ENCODE measurements at regions not wholly inside any gene's neighbourhood (a gene's known extent, or its start where the extent isn't known, plus 50 kb on each side); places are given as distances from the start of the nearest gene placed in this dataset.

DNA sequence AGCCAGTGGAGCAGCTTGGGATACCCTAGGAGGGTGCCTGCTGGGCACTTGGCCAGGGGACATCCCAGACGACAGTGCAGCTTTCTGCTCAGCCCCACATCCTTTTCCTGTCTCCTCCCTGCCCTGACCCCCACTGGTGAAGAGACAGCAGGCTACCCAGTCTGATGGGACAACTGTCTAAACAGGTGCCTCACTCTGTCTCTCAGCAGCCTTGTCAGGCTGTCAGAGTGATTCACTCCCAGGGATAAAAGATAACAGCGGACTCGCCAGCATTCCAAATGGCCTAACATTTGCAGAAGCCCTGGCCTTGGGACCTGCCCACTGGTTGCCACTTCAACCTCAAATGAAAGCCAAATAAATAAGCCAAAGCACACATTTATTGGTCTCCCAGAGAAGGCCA is 318.6 kb upstream of the PLET1 start:
- Histone ChIP-seq H3K27me3 (no peaks in the 10 kb centered on the region), H3K4me1 (no peaks in the 10 kb centered on the region), H3K9me3 (no peaks in the 10 kb centered on the region), H3K36me3 (no peaks in the 10 kb centered on the region), H3K27ac (no peak overlapping the region), H3K4me3 (no peak overlapping the region), H3K9ac (ENCODE audit: low read depth in 2 of 2, low read length in 2 of 2) (no peak overlapping the region)
- no peak for DNase-seq
- intact Hi-C loops (cut with DNase I): no loop called here
- TF ChIP-seq, protein P1, sequence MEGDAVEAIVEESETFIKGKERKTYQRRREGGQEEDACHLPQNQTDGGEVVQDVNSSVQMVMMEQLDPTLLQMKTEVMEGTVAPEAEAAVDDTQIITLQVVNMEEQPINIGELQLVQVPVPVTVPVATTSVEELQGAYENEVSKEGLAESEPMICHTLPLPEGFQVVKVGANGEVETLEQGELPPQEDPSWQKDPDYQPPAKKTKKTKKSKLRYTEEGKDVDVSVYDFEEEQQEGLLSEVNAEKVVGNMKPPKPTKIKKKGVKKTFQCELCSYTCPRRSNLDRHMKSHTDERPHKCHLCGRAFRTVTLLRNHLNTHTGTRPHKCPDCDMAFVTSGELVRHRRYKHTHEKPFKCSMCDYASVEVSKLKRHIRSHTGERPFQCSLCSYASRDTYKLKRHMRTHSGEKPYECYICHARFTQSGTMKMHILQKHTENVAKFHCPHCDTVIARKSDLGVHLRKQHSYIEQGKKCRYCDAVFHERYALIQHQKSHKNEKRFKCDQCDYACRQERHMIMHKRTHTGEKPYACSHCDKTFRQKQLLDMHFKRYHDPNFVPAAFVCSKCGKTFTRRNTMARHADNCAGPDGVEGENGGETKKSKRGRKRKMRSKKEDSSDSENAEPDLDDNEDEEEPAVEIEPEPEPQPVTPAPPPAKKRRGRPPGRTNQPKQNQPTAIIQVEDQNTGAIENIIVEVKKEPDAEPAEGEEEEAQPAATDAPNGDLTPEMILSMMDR (IDR thresholded peaks at IDR 0.05): no peak

DNA sequence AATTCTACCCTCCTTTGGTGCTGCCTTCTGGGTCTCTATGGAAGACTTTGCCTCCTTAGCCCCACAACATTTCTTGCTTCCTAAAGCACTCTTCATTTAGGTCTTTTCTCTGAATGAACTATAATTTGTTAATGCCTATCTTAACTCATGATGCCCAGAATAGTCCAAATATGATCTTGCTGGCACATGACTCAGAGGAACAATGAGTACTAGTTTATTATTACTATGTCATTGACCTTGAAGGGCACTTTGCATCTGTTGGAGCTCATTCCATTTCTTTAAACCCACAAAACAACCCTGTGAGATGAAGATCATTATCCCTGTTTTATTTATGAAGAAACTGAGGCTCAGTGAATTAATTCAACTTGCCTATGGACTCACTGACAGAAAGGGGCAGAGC is 320.2 kb upstream of the PLET1 start:
- H3K9ac ChIP-seq (ENCODE audit: low read depth in 2 of 2, low read length in 2 of 2): no peak overlapping the region
- TF ChIP-seq, protein P1 (IDR thresholded peaks at IDR 0.05): no peak
- H3K27me3 ChIP-seq: no peaks in the 10 kb centered on the region
- H3K9me3 ChIP-seq: no peaks in the 10 kb centered on the region
- no peak for DNase-seq
- intact Hi-C loops (cut with DNase I): no loop called here
- H3K4me3 ChIP-seq: no peak overlapping the region
- no peak overlapping the region for H3K27ac ChIP-seq
- H3K36me3 ChIP-seq: no peaks in the 10 kb centered on the region
- no peaks in the 10 kb centered on the region for H3K4me1 ChIP-seq

DNA sequence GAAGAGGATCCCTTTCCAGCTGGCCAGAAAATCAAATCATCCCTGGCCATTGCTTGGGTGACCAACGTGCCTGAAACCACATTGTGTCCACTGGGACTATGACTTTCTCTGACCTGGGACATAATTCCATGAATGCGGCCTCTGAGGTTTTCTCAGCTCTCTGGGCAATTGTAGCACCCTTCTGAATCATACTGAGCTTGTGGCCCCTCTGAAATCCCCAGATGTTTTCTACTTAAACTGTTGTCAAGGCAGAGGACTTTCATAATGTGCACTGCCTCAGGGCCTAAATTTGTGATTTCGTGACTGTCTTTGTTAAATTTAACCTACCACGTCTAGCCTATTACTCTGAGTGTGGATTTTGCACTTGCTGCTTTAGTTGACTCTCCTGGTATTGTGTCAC is 321.1 kb upstream of the PLET1 start:
- DNase-seq: no peak
- Histone ChIP-seq H3K4me3 (no peak overlapping the region), H3K27me3 (no peaks in the 10 kb centered on the region), H3K4me1 (no peaks in the 10 kb centered on the region), H3K27ac (no peak overlapping the region), H3K9ac (ENCODE audit: low read depth in 2 of 2, low read length in 2 of 2) (no peak overlapping the region), H3K36me3 (no peaks in the 10 kb centered on the region), H3K9me3 (no peaks in the 10 kb centered on the region)
- TF ChIP-seq, protein P1 (IDR thresholded peaks at IDR 0.05): no peak
- intact Hi-C loops (cut with DNase I): no loop called here

DNA sequence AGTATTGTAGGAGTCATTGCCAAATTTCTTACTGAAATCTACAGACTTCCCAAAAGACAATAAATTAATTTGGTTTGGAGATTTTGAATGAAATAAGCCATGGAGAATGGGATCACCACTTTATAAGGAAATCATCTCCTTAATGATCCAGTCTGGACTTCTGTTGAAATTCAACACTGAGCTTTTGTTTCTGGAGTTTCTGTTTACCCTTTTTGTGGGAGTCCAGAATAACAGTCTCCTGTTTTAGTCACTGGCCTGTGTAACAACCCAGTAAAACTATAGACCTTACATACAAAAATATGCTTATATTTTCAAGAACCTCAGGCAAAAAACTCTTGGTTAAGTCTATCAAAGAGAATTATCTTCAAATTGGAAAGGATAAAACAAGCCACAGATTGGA is 321.7 kb upstream of the PLET1 start:
- Histone ChIP-seq H3K4me1 (no peaks in the 10 kb centered on the region), H3K4me3 (no peak overlapping the region), H3K27ac (no peak overlapping the region), H3K27me3 (no peaks in the 10 kb centered on the region), H3K36me3 (no peaks in the 10 kb centered on the region), H3K9me3 (no peaks in the 10 kb centered on the region), H3K9ac (ENCODE audit: low read depth in 2 of 2, low read length in 2 of 2) (no peak overlapping the region)
- DNase-seq: no peak
- TF ChIP-seq, protein P1 (IDR thresholded peaks at IDR 0.05): no peak
- intact Hi-C loops (cut with DNase I): no loop called here

DNA sequence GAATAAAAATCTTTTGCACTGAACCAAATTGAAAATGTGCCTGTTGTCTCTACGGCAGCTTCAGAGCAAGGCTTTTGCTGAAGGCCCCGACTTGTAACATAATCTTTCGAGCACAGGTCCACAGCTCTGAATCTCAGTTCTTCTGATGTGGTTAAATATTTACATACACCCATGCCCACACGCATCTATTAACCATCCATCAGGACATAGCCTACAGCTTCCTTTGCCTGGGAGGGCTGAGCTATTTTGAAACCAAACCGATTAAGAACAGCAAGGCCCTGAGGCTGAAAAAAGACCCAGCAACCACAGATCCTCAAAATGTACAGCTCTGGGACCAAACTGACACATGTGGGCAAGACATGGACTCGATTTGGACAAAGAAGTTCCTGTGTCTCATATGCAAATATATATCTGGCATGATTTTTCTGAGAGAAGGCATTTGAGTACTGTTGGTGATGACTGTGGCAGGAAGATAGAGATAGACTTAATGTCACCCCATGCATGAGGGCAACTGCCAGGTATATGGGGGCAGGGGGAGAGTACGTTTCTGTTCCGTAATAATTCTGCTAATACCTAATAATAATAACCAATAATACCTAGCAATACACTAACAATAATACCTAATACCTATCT is 322.7 kb upstream of the PLET1 start:
- H3K36me3 ChIP-seq: no peaks in the 10 kb centered on the region
- H3K4me3 ChIP-seq: no peak overlapping the region
- H3K9me3 ChIP-seq: no peaks in the 10 kb centered on the region
- DNase-seq: no peak
- H3K4me1 ChIP-seq: no peaks in the 10 kb centered on the region
- no peak overlapping the region for H3K9ac ChIP-seq (ENCODE audit: low read depth in 2 of 2, low read length in 2 of 2)
- no peak overlapping the region for H3K27ac ChIP-seq
- no peaks in the 10 kb centered on the region for H3K27me3 ChIP-seq
- intact Hi-C loops (cut with DNase I): no loop called here
- TF ChIP-seq, protein P1 (IDR thresholded peaks at IDR 0.05): no peak

All from colonic mucosa (tissue), 4 donors.